Spleen (tissue), 7 donors: ENCODE measurements at regions not wholly inside any gene's neighbourhood (a gene's known extent, or its start where the extent isn't known, plus 50 kb on each side); places are given as distances from the start of the nearest gene placed in this dataset.

Source experiments
- POLR2A ChIP-seq, 3 donors: fragments of 450-650 bp; IDR thresholded peaks; one replicate each; pipeline ENCODE4 v1.5.1; 2017; ENCODE audit warnings: antibody characterized with exemption in 3 of 3, mild to moderate bottlenecking in 1 of 3
- TF ChIP-seq, protein P1 (sequence below), 11 experiments: fragments of 200-600 bp in 7 of 11; fragments of 450-650 bp in 4 of 11; sonication (generic) in 4 of 11; IDR thresholded peaks in 8 of 11; conservative IDR thresholded peaks in 3 of 11; 1 replicate in 7 of 11; 2 replicates in 4 of 11; pipeline versions ENCODE4 v1.4.0 to v1.8.0; 2016 to 2021; ENCODE audit warnings: antibody characterized with exemption in 11 of 11, inconsistent platforms in 4 of 11, mild to moderate bottlenecking in 1 of 11
- donor health status: DM: no; HTN: no; CAD: no; lungs with moderate emphysema.
- donor health status: DM: no; HTN: no; CAD: no.
- donor health status: DM: no; HTN: no; CAD: no.

DNA sequence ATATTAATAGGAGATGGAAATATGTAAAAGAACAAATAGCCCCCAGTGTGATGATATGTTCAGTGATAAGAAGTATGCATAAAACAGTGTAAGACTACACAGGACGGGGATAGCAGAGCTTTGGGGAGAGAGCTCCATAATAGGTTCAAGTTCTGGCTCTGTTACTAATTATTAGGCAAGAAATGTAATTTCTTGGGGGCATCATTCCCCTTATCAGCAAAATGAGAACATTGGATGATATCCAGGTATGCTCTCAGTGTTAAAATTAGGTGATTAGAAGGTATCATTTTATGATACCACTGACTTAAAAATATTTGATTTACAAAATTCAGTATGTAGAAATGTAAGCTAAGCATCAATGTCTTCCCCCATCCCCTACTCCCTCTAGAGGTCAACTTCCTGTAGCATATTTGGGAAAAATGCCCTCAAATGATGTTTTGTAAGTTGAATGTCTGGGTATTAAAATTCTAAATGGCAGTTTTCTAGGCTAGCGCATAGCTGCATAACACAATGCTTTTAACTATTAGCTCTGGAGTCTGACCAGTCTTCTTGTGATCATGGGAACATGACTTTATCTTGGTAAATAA is 585.7 kb upstream of the CAMK1G start:
- TF ChIP-seq, protein P1, sequence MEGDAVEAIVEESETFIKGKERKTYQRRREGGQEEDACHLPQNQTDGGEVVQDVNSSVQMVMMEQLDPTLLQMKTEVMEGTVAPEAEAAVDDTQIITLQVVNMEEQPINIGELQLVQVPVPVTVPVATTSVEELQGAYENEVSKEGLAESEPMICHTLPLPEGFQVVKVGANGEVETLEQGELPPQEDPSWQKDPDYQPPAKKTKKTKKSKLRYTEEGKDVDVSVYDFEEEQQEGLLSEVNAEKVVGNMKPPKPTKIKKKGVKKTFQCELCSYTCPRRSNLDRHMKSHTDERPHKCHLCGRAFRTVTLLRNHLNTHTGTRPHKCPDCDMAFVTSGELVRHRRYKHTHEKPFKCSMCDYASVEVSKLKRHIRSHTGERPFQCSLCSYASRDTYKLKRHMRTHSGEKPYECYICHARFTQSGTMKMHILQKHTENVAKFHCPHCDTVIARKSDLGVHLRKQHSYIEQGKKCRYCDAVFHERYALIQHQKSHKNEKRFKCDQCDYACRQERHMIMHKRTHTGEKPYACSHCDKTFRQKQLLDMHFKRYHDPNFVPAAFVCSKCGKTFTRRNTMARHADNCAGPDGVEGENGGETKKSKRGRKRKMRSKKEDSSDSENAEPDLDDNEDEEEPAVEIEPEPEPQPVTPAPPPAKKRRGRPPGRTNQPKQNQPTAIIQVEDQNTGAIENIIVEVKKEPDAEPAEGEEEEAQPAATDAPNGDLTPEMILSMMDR (IDR thresholded peaks at IDR 0.05 in 8 of 11, conservative IDR thresholded peaks at IDR 0.05 in 3 of 11) = no peak
- TF ChIP-seq POLR2A (IDR thresholded peaks at IDR 0.05) = no peak
